Cerebellar nuclear complex (tissue), 1 donor: ENCODE measurements at regions not wholly inside any gene's neighbourhood (a gene's known extent, or its start where the extent isn't known, plus 50 kb on each side); places are given as distances from the start of the nearest gene placed in this dataset.

Source experiments
- DNase-seq, 2 experiments: peaks; one replicate each; lab custom pipeline; 2025; lab: John Stamatoyannopoulos, UW

GRCh38 chr4:45099471-45099870, 373.1 kb upstream of the GNPDA2 start:
- no peak for DNase-seq

- DNase-seq = no peak
Measured at GRCh38 chr4:45094684-45095083, 368.3 kb upstream of the GNPDA2 start.

GRCh38 chr4:45082101-45082500, 355.7 kb upstream of the GNPDA2 start:
- no peak for DNase-seq

GRCh38 chr4:45079616-45080015, 353.3 kb upstream of the GNPDA2 start:
- DNase-seq = no peak

GRCh38 chr4:45078201-45078600, 351.8 kb upstream of the GNPDA2 start:
- DNase-seq = no peak

- DNase-seq = no peak
Measured at GRCh38 chr4:45072981-45073380, 346.6 kb upstream of the GNPDA2 start.

GRCh38 chr4:45064741-45065140, 338.4 kb upstream of the GNPDA2 start:
- DNase-seq = no peak

GRCh38 chr4:45063696-45064095, 337.3 kb upstream of the GNPDA2 start:
- DNase-seq = no peak

GRCh38 chr4:45062935-45063545, 336.7 kb upstream of the GNPDA2 start:
- no peak for DNase-seq

- DNase-seq = peak in 1 of 2 experiments; percentile 2
Measured at GRCh38 chr4:45043911-45044310, 317.6 kb upstream of the GNPDA2 start.

- DNase-seq = no peak
Measured at GRCh38 chr4:45036677-45037076, 310.3 kb upstream of the GNPDA2 start.

- DNase-seq = no peak
Measured at GRCh38 chr4:45033676-45034419, 307.5 kb upstream of the GNPDA2 start.

GRCh38 chr4:45030059-45030458, 303.7 kb upstream of the GNPDA2 start:
- no peak for DNase-seq

GRCh38 chr4:45007508-45007907, 281.2 kb upstream of the GNPDA2 start:
- DNase-seq = no peak

- no peak for DNase-seq
Measured at GRCh38 chr4:45006078-45006477, 279.7 kb upstream of the GNPDA2 start.

GRCh38 chr4:45004847-45005565, 278.6 kb upstream of the GNPDA2 start:
- DNase-seq = no peak

GRCh38 chr4:45004326-45004725, 278.0 kb upstream of the GNPDA2 start:
- no peak for DNase-seq

- DNase-seq = no peak
Measured at GRCh38 chr4:44996276-44996845, 270.0 kb upstream of the GNPDA2 start.

- no peak for DNase-seq
Measured at GRCh38 chr4:44988011-44988410, 261.7 kb upstream of the GNPDA2 start.

GRCh38 chr4:44985938-44986337, 259.6 kb upstream of the GNPDA2 start:
- no peak for DNase-seq

GRCh38 chr4:44985152-44985551, 258.8 kb upstream of the GNPDA2 start:
- no peak for DNase-seq

GRCh38 chr4:44984083-44984482, 257.7 kb upstream of the GNPDA2 start:
- DNase-seq = no peak

GRCh38 chr4:44983083-44983482, 256.7 kb upstream of the GNPDA2 start:
- no peak for DNase-seq
